HFF-Myc (cell line): ENCODE measurements at regions not wholly inside any gene's neighbourhood (a gene's known extent, or its start where the extent isn't known, plus 50 kb on each side); places are given as distances from the start of the nearest gene placed in this dataset.
"Not testable (repeated sequence)": the region's sequence is repeated elsewhere in the genome, so short reads cannot be mapped to it uniquely, and the experiment has no call there.

Source experiments
- DNase-seq: peaks from one replicate; pipeline ENCODE4 v3.0.0-alpha.2; 2011; ENCODE audit warnings: low read depth; ENCODE audit errors: extremely low read depth
- H3K4me3 ChIP-seq: replicated peaks from 2 replicates; pipeline ENCODE4 v1.5.1; 2011; ENCODE audit warnings: low read depth, mild to moderate bottlenecking, control low read depth, low read length
- TF ChIP-seq, protein P1 (sequence below): IDR thresholded peaks from 2 replicates; pipeline ENCODE4 v1.5.1; 2012; ENCODE audit warnings: mild to moderate bottlenecking, low read depth, low read length, control low read depth; ENCODE audit errors: missing control alignments

- TF ChIP-seq, protein P1, sequence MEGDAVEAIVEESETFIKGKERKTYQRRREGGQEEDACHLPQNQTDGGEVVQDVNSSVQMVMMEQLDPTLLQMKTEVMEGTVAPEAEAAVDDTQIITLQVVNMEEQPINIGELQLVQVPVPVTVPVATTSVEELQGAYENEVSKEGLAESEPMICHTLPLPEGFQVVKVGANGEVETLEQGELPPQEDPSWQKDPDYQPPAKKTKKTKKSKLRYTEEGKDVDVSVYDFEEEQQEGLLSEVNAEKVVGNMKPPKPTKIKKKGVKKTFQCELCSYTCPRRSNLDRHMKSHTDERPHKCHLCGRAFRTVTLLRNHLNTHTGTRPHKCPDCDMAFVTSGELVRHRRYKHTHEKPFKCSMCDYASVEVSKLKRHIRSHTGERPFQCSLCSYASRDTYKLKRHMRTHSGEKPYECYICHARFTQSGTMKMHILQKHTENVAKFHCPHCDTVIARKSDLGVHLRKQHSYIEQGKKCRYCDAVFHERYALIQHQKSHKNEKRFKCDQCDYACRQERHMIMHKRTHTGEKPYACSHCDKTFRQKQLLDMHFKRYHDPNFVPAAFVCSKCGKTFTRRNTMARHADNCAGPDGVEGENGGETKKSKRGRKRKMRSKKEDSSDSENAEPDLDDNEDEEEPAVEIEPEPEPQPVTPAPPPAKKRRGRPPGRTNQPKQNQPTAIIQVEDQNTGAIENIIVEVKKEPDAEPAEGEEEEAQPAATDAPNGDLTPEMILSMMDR: no peak
- no peak overlapping the region for H3K4me3 ChIP-seq
- no peak for DNase-seq
Observed at GRCh38 chr2:62641410-62641843, 64.1 kb upstream of the EHBP1 start.

DNA sequence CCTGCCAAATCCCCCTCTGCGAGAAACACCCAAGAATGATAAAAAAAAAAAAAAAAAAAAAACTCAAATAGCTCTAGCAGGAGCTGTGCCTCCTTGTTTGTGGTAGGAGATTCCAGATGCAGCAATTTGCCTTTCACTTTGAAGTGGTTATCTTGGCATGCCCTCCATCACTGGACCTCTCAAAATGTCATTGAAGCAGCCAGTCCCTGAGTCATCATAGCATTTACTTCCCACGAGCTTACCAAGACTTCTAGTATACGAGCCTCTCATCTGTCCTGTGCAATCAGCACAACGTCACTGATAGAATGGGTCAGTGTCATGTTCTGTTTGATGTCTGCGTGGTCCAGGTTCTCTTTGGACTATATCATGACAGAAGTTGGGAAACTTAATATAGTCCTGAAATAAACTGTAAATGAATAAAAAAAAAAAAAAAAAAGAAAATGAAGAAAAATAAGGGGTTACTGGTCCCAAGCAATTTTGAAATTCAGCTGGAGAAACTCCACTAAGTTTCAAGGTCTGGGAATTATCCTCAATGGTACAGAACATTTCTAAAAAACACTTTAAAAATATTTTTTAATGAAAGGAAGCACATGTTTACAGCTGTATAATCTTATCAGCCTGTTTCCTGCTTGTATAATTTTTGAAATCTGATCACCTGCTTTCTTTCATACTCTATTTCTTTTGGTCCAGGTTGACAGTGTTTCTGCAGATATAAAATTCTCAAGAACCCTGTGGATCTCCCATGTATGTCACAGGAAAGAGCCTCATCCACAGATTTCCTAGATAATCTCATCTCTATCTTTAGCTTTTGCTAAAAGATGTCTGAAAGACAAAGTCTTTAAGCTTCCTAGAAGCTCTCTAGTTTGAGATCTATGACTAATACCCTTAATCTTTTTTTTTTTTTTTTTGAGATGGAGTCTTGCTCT is 74.1 kb upstream of the EHBP1 start:
- H3K4me3 ChIP-seq: no peak overlapping the region
- no peak for DNase-seq
- TF ChIP-seq, protein P1: no peak

DNA sequence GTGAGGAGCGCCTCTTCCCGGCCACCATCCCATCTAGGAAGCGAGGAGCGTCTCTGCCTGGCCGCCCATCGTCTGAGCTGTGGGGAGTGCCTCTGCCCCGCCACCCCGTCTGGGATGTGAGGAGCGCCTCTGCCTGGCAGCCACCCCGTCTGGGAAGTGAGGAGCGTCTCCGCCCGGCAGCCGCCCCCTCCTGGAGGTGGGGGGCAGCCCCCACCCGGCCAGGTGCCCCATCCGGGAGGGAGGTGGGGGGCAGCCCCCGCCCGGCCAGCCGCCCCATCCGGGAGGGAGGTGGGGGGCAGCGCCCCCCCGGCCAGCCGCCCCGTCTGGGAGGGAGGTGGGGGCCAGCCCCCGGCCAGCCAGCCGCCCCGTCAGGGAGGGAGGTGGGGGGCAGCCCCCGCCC is 75.3 kb upstream of the EHBP1 start:
- not testable (repeated sequence) for H3K4me3 ChIP-seq, DNase-seq

GRCh38 chr2:62629310-62629709 is 76.2 kb upstream of the EHBP1 start:
- DNase-seq: not testable (repeated sequence)

GRCh38 chr2:62627667-62628066 is 77.8 kb upstream of the EHBP1 start:
- TF ChIP-seq, protein P1: no peak
- no peak overlapping the region for H3K4me3 ChIP-seq
- DNase-seq: no peak

More at GRCh38 chr2:62629310-62629709, 76.2 kb upstream of the EHBP1 start:
- not testable (repeated sequence) for H3K4me3 ChIP-seq

DNA sequence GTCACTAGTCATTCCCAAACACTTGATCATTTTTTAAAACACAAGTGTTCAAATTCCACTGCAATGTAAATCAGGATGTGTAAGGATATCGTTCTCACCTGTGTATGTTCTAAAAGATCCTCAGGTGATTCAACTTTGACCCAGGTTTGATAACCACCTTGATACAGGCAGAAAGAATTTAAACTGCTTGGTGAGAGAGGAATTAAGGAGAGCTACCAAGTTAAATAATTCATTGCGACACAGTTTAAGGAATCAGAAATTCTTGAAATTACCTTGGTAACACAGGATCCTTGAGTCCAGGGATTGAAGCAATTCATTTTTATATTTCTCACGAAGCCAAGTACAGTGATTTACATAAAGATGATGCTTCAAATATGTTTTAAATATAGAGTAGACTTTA is 80.7 kb upstream of the EHBP1 start:
- TF ChIP-seq, protein P1: no peak
- no peak overlapping the region for H3K4me3 ChIP-seq
- DNase-seq: no peak

DNA sequence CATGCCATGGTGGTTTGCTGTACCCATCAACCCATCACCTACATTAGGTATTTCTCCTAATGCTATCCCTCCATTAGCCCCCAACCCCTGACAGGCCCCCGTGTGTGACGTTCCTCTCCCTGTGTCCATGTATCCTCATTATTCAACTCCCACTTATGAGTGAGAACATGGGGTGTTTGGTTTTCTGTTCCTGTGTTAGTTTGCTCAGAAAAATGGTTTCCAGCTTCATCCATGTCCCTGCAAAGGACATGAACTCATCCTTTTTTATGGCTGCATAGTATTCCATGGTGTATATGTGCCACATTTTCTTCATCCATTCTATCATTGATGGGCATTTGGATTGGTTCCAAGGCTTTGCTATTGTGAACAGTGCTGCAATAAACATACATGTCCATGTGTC is 89.0 kb upstream of the EHBP1 start:
- not testable (repeated sequence) for DNase-seq, H3K4me3 ChIP-seq

GRCh38 chr2:62611854-62612253 is 93.7 kb upstream of the EHBP1 start:
- DNase-seq: no peak
- H3K4me3 ChIP-seq: no peak overlapping the region
- TF ChIP-seq, protein P1: no peak

DNA sequence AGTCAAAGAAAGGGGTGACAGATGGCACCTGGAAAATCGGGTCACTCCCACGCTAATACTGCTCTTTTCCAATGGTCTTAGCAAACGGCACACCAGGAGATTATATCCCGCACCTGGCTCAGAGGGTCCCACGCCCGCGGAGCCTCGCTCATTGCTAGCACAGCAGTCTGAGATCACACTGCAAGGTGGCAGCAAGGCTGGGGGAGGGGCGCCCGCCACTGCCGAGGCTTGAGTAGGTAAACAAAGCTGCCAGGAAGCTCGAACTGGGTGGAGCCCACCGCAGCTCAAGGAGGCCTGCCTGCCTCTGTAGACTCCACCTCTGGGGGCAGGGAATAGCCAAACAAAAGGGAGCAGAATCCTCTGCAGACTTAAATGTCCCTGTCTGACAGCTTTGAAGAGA is 99.5 kb upstream of the TMEM17 start:
- not testable (repeated sequence) for H3K4me3 ChIP-seq, DNase-seq
